ENCODE measurements at regions not wholly inside any gene's neighbourhood (a gene's known extent, or its start where the extent isn't known, plus 50 kb on each side); places are given as distances from the start of the nearest gene placed in this dataset.

DNA sequence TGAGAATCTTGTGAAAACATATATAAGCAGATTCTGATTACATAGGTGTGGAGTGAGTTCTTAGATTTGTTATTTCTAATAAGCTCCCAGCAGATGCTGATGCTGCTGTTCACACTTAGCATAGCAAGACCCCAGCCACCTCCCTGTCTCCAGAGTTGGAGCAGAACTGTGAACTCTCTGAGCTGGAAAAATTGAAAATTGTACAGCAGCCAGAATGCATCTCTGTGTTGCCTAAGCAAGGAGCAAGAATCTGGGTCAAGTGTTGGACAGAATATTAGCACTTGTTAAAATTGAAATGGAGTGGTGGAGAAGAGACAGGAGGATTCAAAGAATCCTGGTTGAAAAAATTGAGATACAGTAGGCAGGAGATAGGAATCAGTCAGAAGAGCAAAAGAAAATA, 146.6 kb upstream of the FAM47C start:
- no peaks in the 10 kb centered on the region for H3K36me3 ChIP-seq (ENCODE audit: control insufficient read depth in 2 of 2, extremely low read depth in 1 of 2, insufficient read depth in 2 of 2, low read length in 2 of 2)
- no peak overlapping the region for H2AFZ ChIP-seq (ENCODE audit: control insufficient read depth, low read length)
- H3K4me3 ChIP-seq (ENCODE audit: control insufficient read depth in 2 of 3, extremely low read depth in 1 of 3, insufficient read depth in 2 of 3, low read depth in 1 of 3, low read length in 3 of 3), result no peak overlapping the region
- H3K27ac ChIP-seq (ENCODE audit: control insufficient read depth, insufficient read depth, low read length), result no peak overlapping the region
- H3K27me3 ChIP-seq (ENCODE audit: control insufficient read depth, extremely low read depth, insufficient read depth, low read length), result no peaks in the 10 kb centered on the region
- H3K79me2 ChIP-seq (ENCODE audit: control insufficient read depth, insufficient read depth, low read length), result no peaks in the 10 kb centered on the region
- H3K4me2 ChIP-seq (ENCODE audit: control insufficient read depth, extremely low read depth, insufficient read depth, low read depth, low read length), result no peak overlapping the region
- FAIRE-seq (no peak), DNase-seq (ENCODE audit: low read depth, low spot score) (no peak)
- no peak overlapping the region for H3K9ac ChIP-seq (ENCODE audit: control insufficient read depth, extremely low read depth, insufficient read depth, low read length)
- no peaks in the 10 kb centered on the region for H4K20me1 ChIP-seq (ENCODE audit: control insufficient read depth, extremely low read depth, insufficient read depth, low read length)
- H3K9me3 ChIP-seq (ENCODE audit: control insufficient read depth, low read depth, low read length), result no peaks in the 10 kb centered on the region
- no peaks in the 10 kb centered on the region for H3K9me1 ChIP-seq (ENCODE audit: control insufficient read depth, extremely low read depth, insufficient read depth, low read length)
- TF ChIP-seq EZH2 (IDR thresholded peaks at IDR 0.05; ENCODE audit: low read length), result no peak
- TF ChIP-seq, protein P1, sequence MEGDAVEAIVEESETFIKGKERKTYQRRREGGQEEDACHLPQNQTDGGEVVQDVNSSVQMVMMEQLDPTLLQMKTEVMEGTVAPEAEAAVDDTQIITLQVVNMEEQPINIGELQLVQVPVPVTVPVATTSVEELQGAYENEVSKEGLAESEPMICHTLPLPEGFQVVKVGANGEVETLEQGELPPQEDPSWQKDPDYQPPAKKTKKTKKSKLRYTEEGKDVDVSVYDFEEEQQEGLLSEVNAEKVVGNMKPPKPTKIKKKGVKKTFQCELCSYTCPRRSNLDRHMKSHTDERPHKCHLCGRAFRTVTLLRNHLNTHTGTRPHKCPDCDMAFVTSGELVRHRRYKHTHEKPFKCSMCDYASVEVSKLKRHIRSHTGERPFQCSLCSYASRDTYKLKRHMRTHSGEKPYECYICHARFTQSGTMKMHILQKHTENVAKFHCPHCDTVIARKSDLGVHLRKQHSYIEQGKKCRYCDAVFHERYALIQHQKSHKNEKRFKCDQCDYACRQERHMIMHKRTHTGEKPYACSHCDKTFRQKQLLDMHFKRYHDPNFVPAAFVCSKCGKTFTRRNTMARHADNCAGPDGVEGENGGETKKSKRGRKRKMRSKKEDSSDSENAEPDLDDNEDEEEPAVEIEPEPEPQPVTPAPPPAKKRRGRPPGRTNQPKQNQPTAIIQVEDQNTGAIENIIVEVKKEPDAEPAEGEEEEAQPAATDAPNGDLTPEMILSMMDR (optimal IDR thresholded peaks at IDR 0.05 in 1 of 3, IDR thresholded peaks at IDR 0.05 in 1 of 3, conservative IDR thresholded peaks at IDR 0.05 in 1 of 3; ENCODE audit: extremely low read depth in 1 of 3, insufficient read depth in 2 of 3, low read length in 3 of 3), result no peak
- dilution Hi-C loops (cut with MboI; ENCODE audit: extremely low pct_ligation_motif_present, low sequenced_read_pairs), result no loop called here
- no peaks in the 10 kb centered on the region for H3K4me1 ChIP-seq (ENCODE audit: control insufficient read depth, extremely low read depth, insufficient read depth, low read length)

DNA sequence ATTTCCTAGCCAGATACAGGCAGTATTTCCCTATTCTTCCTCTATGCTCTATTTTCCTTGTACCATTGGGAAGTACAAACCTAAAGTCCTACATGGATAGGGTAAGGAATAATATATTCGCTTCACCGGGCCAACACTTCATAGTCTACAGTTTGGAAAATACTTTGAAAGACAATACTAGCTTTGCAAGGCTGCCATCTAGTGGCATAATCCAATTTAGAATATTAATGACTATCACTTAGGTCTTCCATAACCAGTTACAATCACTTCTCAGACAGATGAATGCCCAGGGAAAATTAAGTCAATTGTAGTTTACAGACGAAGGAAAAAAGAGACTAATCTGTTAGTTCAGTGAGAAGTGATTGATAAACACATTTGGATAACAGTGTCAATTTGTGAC, 141.0 kb upstream of the FAM47C start:
- FAIRE-seq (no peak), DNase-seq (ENCODE audit: low read depth, low spot score) (peak; percentile 1)
- H3K9me1 ChIP-seq (ENCODE audit: control insufficient read depth, extremely low read depth, insufficient read depth, low read length), result no peaks in the 10 kb centered on the region
- H2AFZ ChIP-seq (ENCODE audit: control insufficient read depth, low read length), result no peak overlapping the region
- no peak overlapping the region for H3K4me3 ChIP-seq (ENCODE audit: control insufficient read depth in 2 of 3, extremely low read depth in 1 of 3, insufficient read depth in 2 of 3, low read depth in 1 of 3, low read length in 3 of 3)
- H3K36me3 ChIP-seq (ENCODE audit: control insufficient read depth in 2 of 2, extremely low read depth in 1 of 2, insufficient read depth in 2 of 2, low read length in 2 of 2), result no peaks in the 10 kb centered on the region
- no peaks in the 10 kb centered on the region for H3K4me1 ChIP-seq (ENCODE audit: control insufficient read depth, extremely low read depth, insufficient read depth, low read length)
- dilution Hi-C loops (cut with MboI; ENCODE audit: extremely low pct_ligation_motif_present, low sequenced_read_pairs), result no loop called here
- H3K79me2 ChIP-seq (ENCODE audit: control insufficient read depth, insufficient read depth, low read length), result no peaks in the 10 kb centered on the region
- no peak overlapping the region for H3K27ac ChIP-seq (ENCODE audit: control insufficient read depth, insufficient read depth, low read length)
- no peak overlapping the region for H3K9ac ChIP-seq (ENCODE audit: control insufficient read depth, extremely low read depth, insufficient read depth, low read length)
- no peaks in the 10 kb centered on the region for H3K9me3 ChIP-seq (ENCODE audit: control insufficient read depth, low read depth, low read length)
- H4K20me1 ChIP-seq (ENCODE audit: control insufficient read depth, extremely low read depth, insufficient read depth, low read length), result no peaks in the 10 kb centered on the region
- H3K4me2 ChIP-seq (ENCODE audit: control insufficient read depth, extremely low read depth, insufficient read depth, low read depth, low read length), result no peak overlapping the region
- no peaks in the 10 kb centered on the region for H3K27me3 ChIP-seq (ENCODE audit: control insufficient read depth, extremely low read depth, insufficient read depth, low read length)
- no peak for TF ChIP-seq EZH2 (IDR thresholded peaks at IDR 0.05; ENCODE audit: low read length)
- TF ChIP-seq, protein P1 (optimal IDR thresholded peaks at IDR 0.05 in 1 of 3, IDR thresholded peaks at IDR 0.05 in 1 of 3, conservative IDR thresholded peaks at IDR 0.05 in 1 of 3; ENCODE audit: extremely low read depth in 1 of 3, insufficient read depth in 2 of 3, low read length in 3 of 3), result peak in 2 of 3 experiments; percentile 38 to 44
